Mucosa of descending colon (tissue), 3 donors: ENCODE measurements at regions not wholly inside any gene's neighbourhood (a gene's known extent, or its start where the extent isn't known, plus 50 kb on each side); places are given as distances from the start of the nearest gene placed in this dataset.

Experiments
- ATAC-seq: fragments of 200-7000 bp; cut with Tn5 transposase; one replicate; pipeline ENCODE4 v1.9.1; 2020; ENCODE audit warnings: mild to moderate bottlenecking, moderate library complexity
- DNase-seq, 3 donors: peaks; one replicate each; pipeline ENCODE4 v3.0.0-alpha.2; 2020
- H3K36me3 ChIP-seq: fragments of 200-600 bp; one replicate; pipeline ENCODE4 v1.8.0; 2021; ENCODE audit warnings: low read depth, mild to moderate bottlenecking
- H3K4me1 ChIP-seq: fragments of 200-600 bp; one replicate; pipeline ENCODE4 v1.8.0; 2021; ENCODE audit warnings: low read depth, mild to moderate bottlenecking
- H3K4me3 ChIP-seq: fragments of 200-600 bp; one replicate; pipeline ENCODE4 v1.8.0; 2021; ENCODE audit warnings: mild to moderate bottlenecking
- H3K9me3 ChIP-seq: fragments of 200-600 bp; one replicate; pipeline ENCODE4 v1.8.0; 2021; ENCODE audit warnings: mild to moderate bottlenecking
- CTCF ChIP-seq: fragments of 200-600 bp; IDR thresholded peaks from one replicate; pipeline ENCODE4 v1.8.0; 2022; ENCODE audit warnings: antibody characterized with exemption, mild to moderate bottlenecking
- intact Hi-C, 2 donors: fragments of 100-400 bp; cut with DNase I in 1 of 2; cut with micrococcal nuclease in 1 of 2; formaldehyde crosslinking; loops; one replicate each; pipeline versions ENCODE4 v1.11.0 to v1.11.1; 2022; cut with DNase I, micrococcal nuclease
- donor health status: DM: no; HTN: no; CAD: no; lungs with moderate emphysema.
- donor health status: DM: no; HTN: no; CAD: no.
- donor health status: DM: no; HTN: yes; CAD: no.

DNA sequence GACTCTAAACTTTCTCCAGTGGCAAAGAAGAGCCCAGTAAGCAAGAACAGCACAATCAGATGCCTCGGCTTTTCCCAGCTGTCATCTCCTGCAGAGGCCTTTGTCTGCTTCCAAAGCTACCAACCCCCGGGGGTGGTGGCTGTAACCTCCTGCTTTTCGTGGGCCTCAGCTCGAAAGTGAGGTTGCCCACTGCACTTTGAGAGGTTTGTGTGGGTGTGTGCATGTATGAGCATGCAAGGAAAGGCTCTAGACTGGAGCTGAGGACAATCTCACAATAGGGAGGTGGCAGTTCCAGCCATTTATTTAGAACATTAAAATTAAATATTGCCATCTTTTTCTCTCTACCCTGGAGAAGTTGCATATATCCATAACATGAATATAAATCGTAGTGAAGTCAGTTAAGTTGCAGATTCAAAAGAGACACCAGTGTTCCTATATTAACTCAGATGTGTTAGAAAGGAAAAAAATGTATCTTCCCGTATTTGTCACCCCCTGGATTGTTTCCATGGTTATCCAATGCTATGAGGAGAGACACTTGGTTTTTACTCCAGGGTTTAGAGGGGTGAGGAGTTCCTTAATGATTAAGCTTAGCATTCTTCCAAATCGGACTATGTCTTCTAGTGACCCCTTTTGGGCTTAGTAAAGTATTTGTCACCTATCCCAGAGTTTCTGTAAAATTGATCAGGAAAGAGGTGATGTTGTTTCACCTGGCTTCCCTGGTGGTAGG is 781.1 kb downstream of the INHBA start:
- ATAC-seq (no peak), DNase-seq (no peak)
- Histone ChIP-seq H3K9me3 (no peaks in the 10 kb centered on the region), H3K36me3 (no peaks in the 10 kb centered on the region), H3K4me3 (no peak overlapping the region), H3K4me1 (no peaks in the 10 kb centered on the region)
- intact Hi-C loops: no loop called here
- TF ChIP-seq CTCF: no peak

DNA sequence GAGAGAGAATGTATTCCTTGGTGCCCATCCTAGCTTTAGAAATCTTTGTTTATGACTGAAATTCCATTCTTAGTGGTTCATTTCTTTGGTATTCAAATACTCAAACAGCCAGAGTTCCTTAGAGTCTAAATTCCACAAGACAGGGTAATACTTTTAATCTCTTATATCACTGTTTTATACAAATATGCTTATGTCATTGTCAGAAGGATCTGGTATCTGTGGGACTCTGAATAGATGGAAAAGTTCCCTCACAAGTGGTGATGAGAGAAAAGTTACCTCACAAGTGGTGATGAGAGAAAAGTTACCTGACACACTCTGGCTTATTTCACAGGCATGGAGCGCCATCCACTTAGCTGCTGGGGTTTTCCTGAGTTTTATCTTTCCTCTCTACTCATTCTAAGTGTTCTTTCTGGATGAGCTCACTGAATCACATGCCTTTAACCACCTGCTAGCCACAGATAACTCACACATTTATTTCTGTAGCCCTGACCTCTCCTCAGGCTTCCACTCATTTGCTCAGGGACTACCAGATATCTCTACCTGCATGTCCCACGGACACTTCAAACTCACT is 784.0 kb downstream of the SUGCT start:
- Histone ChIP-seq H3K36me3 (no peaks in the 10 kb centered on the region), H3K4me3 (no peak overlapping the region), H3K4me1 (no peaks in the 10 kb centered on the region), H3K9me3 (no peaks in the 10 kb centered on the region)
- DNase-seq (no peak), ATAC-seq (no peak)
- intact Hi-C loops: no loop called here
- TF ChIP-seq CTCF: no peak

DNA sequence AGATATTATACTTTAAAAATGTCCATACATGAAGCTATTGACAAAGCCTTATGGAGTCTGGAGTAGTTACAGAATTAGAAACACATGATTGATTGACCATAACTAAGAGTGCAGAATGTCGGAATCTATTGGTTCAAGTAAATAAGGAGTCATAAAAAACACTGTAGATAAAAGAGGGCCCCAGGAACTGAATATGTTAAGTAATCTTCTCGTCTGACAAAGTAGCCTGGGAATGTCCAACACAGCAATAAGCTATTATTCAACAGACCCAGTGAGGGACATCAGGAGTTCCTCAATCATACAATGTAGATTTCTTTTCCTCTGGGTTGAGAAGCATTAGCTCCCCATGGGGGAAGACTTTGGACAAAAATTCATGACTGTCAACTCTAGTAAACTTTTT is 782.0 kb downstream of the SUGCT start:
- DNase-seq (no peak), ATAC-seq (no peak)
- TF ChIP-seq CTCF: no peak
- no peaks in the 10 kb centered on the region for H3K9me3 ChIP-seq
- no peaks in the 10 kb centered on the region for H3K4me1 ChIP-seq
- no peak overlapping the region for H3K4me3 ChIP-seq
- no peaks in the 10 kb centered on the region for H3K36me3 ChIP-seq
- intact Hi-C loops: no loop called here

- ATAC-seq (peak; percentile 25), DNase-seq (no peak)
- TF ChIP-seq CTCF: no peak
- Histone ChIP-seq H3K36me3 (no peaks in the 10 kb centered on the region), H3K4me3 (no peak overlapping the region), H3K4me1 (no peaks in the 10 kb centered on the region), H3K9me3 (no peaks in the 10 kb centered on the region)
- intact Hi-C loops: no loop called here
Observed at GRCh38 chr7:40915071-40915470, 780.3 kb downstream of the SUGCT start.
